ENCODE measurements at regions not wholly inside any gene's neighbourhood (a gene's known extent, or its start where the extent isn't known, plus 50 kb on each side); places are given as distances from the start of the nearest gene placed in this dataset.
"Not testable (repeated sequence)": the region's sequence is repeated elsewhere in the genome, so short reads cannot be mapped to it uniquely, and the experiment has no call there.

GRCh38 chr10:10716972-10717371 is 300.7 kb upstream of the CELF2 start:
- ATAC-seq, result no peak
- DNase-seq (ENCODE audit: missing footprints), result no peak
- intact Hi-C loops (cut with DNase I), result no loop called here

- no peak for ATAC-seq
- intact Hi-C loops (cut with DNase I), result no loop called here
- no peak for DNase-seq (ENCODE audit: missing footprints)
Measured at GRCh38 chr10:10722422-10722821, 295.2 kb upstream of the CELF2 start.

GRCh38 chr10:10725196-10725595 is 292.5 kb upstream of the CELF2 start:
- DNase-seq (ENCODE audit: missing footprints) (no peak), ATAC-seq (no peak)
- intact Hi-C loops (cut with DNase I), result loop anchor here (5.0 kb wide), 1 partner anchor 72 kb away; no protein-coding TSS in a partner anchor

GRCh38 chr10:10726101-10726500 is 291.6 kb upstream of the CELF2 start:
- intact Hi-C loops (cut with DNase I), result loop anchor here (5.0 kb wide), 1 partner anchor 71 kb away; no protein-coding TSS in a partner anchor
- ATAC-seq (no peak), DNase-seq (ENCODE audit: missing footprints) (no peak)

- intact Hi-C loops (cut with DNase I), result loop anchor here (5.0 kb wide), 1 partner anchor 70 kb away; no protein-coding TSS in a partner anchor
- not testable (repeated sequence) for ATAC-seq; DNase-seq (ENCODE audit: missing footprints)
Measured at GRCh38 chr10:10727411-10727810, 290.3 kb upstream of the CELF2 start.

DNA sequence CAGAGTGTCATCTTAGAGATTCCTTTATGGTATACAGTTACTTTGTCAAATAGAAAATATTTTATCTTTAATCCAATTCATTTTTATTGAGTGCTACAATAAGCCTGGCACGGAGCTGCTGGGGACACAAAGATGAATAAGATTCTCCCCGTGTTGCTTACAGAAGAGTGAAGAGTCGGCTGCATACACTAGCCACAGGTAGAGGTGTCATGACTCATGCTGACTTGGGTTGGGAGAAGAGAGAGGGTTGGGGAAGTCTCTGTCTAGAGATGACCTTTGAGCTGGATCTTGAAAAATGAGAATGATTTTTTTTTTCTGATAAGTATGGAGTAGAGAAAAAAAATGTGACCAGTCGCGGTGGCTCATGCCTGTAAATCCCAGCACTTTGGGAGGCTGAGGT is 289.9 kb upstream of the CELF2 start:
- ATAC-seq, result no peak
- intact Hi-C loops (cut with DNase I), result loop anchor here (5.0 kb wide), 1 partner anchor 69 kb away; no protein-coding TSS in a partner anchor
- DNase-seq (ENCODE audit: missing footprints), result no peak

DNA sequence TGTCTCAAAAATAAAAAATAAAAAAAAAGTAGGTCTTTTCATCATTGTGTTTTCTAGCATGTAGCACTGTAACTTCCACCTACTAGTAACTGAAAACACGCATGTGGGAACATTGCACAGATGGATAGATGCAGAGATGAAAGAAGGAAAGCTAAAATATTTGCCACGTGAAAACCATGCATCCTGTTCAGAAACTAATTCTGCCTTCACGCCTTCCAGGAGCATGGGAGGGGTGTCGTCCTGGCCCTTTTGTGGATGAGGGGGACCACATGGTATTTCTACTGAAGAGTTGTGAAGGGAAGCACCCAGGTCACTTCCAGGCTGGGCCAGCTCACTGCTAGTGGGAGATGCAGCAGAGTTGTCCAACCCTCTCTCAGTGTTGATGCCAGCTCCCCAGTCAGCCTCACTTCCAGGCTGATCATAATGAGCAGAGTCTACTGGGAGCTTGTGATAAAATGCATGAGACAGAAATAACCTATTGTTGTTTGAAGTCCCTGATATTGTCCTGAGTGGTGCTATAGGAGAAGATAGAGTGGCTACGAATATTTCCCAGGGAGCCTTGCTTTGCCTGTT is 287.1 kb upstream of the CELF2 start:
- intact Hi-C loops (cut with DNase I), result no loop called here
- peak; percentile 76 for ATAC-seq
- DNase-seq (ENCODE audit: missing footprints), result no peak

GRCh38 chr10:10731366-10731765 is 286.3 kb upstream of the CELF2 start:
- no peak for ATAC-seq
- intact Hi-C loops (cut with DNase I), result no loop called here
- no peak for DNase-seq (ENCODE audit: missing footprints)

GRCh38 chr10:10734356-10735064 is 283.2 kb upstream of the CELF2 start:
- DNase-seq (ENCODE audit: missing footprints), result no peak
- intact Hi-C loops (cut with DNase I), result no loop called here
- peak; percentile 42 for ATAC-seq

DNA sequence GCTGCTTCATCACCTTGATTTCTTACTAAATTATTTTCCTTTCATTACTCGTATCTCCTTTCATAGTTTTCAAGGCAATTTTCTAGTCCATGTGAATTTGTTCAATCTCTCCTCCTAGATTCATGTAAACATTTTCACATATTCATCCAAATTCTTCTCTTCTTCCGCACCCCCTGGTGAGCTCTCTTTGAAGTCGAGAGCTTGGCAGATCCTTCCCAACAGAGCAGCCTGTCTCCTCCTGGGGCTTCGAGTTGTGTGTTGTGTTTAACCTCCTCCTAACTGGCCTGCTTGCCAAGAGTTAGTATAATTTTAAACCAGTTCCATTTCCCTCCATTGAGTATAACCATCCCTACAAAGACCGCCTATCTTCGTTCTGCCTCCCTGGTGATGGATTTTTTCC is 272.4 kb upstream of the CELF2 start:
- no peak for ATAC-seq
- no peak for DNase-seq (ENCODE audit: missing footprints)

GRCh38 chr10:10755490-10755889 is 262.2 kb upstream of the CELF2 start:
- no peak for ATAC-seq

More for the DNA sequence above, 272.4 kb upstream of the CELF2 start:
- intact Hi-C loops (cut with DNase I), result no loop called here

DNA sequence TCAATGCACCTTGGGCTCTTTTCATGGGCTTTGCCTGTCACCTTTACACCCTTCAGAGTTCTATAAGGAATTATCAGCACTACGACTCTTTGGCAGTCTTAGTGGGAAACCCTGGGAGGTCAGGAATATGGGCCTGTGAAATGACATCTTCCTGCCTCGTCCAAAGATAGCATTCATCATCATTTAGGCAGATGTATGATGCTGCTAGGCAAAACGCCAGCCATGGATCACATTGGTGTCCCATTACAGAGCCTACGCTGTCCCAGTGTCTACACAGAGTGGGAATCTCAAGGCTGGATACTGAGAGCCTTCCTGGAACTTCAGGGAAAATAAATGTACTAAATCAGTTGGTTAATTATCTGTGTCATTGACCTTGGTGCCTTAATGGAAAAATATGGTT is 259.4 kb upstream of the CELF2 start:
- no peak for ATAC-seq
- DNase-seq (ENCODE audit: missing footprints), result no peak
- intact Hi-C loops (cut with DNase I), result no loop called here

More at GRCh38 chr10:10755490-10755889, 262.2 kb upstream of the CELF2 start:
- intact Hi-C loops (cut with DNase I), result no loop called here
- no peak for DNase-seq (ENCODE audit: missing footprints)

DNA sequence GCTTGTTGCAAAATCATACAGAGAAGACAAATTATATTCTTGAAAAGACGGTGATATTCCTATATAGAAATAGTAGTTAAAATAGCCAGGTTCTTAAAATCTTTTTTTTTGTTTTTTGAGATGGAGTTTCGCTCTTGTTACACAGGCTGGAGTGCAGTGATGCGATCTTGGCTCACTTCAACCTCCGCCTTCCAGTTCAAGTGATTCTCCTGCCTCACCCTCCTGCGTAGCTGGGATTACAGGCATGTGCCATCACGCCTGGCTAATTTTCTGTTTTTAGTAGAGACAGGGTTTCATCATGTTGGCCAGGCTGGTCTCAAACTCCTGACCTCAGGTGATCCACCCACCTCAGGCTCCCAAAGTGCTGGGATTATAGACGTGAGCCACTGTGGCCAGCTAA is 257.9 kb upstream of the CELF2 start:
- DNase-seq (ENCODE audit: missing footprints); intact Hi-C loops (cut with DNase I); ATAC-seq: not testable (repeated sequence)

DNA sequence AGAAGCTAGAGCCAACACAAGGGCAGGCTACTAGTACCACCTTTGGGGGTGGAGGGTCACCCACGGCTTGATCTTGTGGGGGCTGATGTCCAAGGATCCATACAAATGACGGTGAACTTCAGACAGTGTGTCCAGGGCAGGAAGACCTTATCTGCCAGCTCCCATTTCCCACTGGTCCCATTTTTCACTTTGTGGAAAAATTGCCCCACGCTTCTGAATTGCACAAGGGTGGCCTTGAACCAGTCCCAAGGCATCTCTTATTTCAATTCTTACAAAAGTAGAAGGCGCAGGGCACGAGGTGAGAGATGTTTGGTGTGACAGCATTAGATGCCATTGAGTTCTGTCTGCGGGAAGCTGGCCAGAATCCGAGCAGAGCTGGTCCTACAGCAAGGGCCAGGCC is 252.7 kb upstream of the CELF2 start:
- intact Hi-C loops (cut with DNase I), result no loop called here
- ATAC-seq, result no peak
- DNase-seq (ENCODE audit: missing footprints), result no peak

DNA sequence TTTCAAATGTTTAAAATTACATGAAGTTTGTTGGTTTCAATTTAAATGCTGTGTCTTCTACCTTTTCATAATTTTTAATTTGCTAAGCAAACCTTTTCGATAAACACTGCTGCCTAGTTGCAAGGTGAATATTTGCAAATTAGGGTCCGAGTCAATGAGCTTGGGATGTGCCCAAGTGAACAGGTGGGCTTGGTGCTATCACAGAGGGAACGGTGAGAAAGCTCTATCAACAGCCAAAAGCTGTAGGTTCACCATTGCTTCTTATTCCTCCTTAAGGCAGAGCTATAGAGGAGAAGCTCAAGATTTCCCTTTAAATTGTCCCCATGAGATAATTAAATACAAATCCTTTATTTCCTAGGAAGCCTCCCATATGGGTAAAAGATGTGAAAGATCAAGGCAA is 245.3 kb upstream of the CELF2 start:
- no peak for ATAC-seq
- intact Hi-C loops (cut with DNase I), result no loop called here
- DNase-seq (ENCODE audit: missing footprints), result no peak

- intact Hi-C loops (cut with DNase I), result no loop called here
- ATAC-seq (no peak), DNase-seq (ENCODE audit: missing footprints) (no peak)
Measured at GRCh38 chr10:10772874-10773508, 244.7 kb upstream of the CELF2 start.

DNA sequence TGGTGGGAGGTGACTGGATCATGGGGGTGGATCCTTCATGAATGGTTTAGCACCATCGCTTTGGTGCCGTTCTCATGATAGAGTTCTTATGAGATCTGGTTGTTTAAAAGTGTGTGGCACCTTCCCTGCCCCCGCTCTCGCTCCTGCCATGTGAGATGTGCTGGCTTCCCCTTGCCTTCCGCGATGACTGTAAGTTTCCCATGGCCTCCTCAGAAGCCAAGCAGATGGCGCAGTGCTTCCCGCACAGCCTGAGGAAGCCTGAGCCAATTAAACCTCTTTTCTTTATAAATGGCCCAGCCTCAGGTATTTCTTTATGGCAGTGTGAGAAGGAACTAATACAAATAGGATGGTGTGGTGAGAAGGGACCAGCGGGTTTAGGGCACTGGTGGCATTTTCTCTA is 243.3 kb upstream of the CELF2 start:
- ATAC-seq, result no peak
- no peak for DNase-seq (ENCODE audit: missing footprints)
- intact Hi-C loops (cut with DNase I), result no loop called here

GRCh38 chr10:10776363-10776762 is 241.3 kb upstream of the CELF2 start:
- no peak for DNase-seq (ENCODE audit: missing footprints)
- no peak for ATAC-seq
- intact Hi-C loops (cut with DNase I), result no loop called here

- intact Hi-C loops (cut with DNase I), result no loop called here
- ATAC-seq (no peak), DNase-seq (ENCODE audit: missing footprints) (no peak)
Measured at GRCh38 chr10:10777279-10777678, 240.4 kb upstream of the CELF2 start.

GRCh38 chr10:10777723-10778122 is 239.9 kb upstream of the CELF2 start:
- DNase-seq (ENCODE audit: missing footprints) (no peak), ATAC-seq (no peak)
- intact Hi-C loops (cut with DNase I), result no loop called here

All from Right ventricle myocardium inferior (tissue), 1 donor.